ENCODE measurements at regions not wholly inside any gene's neighbourhood (a gene's known extent, or its start where the extent isn't known, plus 50 kb on each side); places are given as distances from the start of the nearest gene placed in this dataset.

DNA sequence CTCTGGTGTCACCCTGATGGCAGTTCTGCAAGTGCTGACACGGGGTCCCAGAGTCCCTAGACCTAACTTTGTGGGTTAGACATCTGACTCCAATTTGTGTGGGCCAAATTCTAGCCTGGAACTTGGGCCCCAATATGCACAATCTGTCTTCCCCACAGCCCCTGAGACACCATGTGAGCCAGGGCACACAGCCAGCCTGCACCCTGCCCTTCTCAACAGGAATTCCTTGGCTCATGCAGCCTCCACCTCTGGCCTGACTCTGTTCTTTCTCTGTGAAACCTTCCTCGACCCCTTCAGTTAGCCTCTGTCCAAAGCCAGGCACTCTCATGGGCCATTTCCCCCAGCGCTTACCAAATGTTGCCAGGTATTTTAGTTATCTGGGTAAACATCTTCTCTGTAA lies 59.1 kb upstream of the POU2AF1 start:
- TF ChIP-seq, protein P1, sequence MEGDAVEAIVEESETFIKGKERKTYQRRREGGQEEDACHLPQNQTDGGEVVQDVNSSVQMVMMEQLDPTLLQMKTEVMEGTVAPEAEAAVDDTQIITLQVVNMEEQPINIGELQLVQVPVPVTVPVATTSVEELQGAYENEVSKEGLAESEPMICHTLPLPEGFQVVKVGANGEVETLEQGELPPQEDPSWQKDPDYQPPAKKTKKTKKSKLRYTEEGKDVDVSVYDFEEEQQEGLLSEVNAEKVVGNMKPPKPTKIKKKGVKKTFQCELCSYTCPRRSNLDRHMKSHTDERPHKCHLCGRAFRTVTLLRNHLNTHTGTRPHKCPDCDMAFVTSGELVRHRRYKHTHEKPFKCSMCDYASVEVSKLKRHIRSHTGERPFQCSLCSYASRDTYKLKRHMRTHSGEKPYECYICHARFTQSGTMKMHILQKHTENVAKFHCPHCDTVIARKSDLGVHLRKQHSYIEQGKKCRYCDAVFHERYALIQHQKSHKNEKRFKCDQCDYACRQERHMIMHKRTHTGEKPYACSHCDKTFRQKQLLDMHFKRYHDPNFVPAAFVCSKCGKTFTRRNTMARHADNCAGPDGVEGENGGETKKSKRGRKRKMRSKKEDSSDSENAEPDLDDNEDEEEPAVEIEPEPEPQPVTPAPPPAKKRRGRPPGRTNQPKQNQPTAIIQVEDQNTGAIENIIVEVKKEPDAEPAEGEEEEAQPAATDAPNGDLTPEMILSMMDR (IDR thresholded peaks at IDR 0.05): no peak

DNA sequence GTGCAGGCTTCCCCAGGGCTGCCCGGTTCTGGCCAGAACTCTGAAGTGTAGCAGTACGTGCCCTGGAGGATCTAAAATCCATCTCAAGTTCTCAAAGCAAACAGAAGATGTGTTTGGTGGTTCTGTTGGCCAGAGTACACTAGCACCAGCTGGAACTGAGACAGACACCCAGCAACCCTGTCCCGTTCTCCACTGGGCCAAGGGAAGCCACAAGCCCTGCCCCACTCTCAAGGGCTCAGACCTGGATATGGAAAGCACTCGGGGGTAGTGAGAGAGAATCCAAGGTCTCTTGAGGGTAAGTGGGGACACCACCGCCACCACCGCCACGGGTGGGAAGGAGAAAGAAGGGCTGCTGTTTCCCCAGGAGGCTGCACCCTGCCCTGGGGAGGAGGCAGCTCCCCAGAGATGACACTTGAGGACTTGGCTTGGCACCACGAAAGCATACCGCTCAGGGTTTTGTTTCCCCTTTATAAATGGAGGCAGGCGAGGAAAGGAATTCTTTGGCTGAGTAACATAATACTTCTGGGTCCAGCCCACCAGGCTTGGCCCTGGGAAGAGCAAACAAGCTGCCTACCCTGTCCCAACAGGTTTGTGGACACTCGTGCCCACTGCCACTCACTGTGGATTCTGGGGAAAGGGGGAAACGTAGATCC lies 56.1 kb upstream of the POU2AF1 start:
- TF ChIP-seq, protein P1 (IDR thresholded peaks at IDR 0.05): no peak

DNA sequence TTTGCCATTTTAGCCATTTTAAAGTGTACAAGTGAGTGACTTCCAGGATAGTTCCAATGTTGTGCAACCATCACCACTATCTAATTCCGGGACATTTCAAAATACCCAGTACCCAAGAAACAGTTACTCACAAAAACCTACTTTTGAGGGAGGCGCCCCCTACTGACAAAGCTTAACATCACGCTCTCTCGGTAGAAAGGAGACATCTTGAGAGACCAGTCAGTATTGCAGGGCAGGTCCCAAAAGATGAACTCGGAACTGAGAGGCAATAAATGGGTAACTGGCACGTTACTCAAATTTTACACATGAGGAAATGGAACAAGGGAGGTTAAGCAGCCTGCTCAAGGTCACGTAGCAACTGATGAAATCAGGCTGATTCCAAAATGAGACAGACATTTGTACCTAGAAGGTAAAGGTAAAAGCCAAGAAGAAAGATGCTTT lies 50.0 kb upstream of the POU2AF1 start:
- TF ChIP-seq, protein P1 (IDR thresholded peaks at IDR 0.05): peak; percentile 79
